Esophagus squamous epithelium (tissue), 5 donors: ENCODE measurements at regions not wholly inside any gene's neighbourhood (a gene's known extent, or its start where the extent isn't known, plus 50 kb on each side); places are given as distances from the start of the nearest gene placed in this dataset.

ENCODE experiments used
- DNase-seq: peaks from one replicate; lab custom pipeline; 2025; lab: John Stamatoyannopoulos, UW
- H3K27ac ChIP-seq, 4 donors: fragments of 200-600 bp; sonication (generic); one replicate each; pipeline ENCODE4 v1.5.1; 2016 to 2019; ENCODE audit warnings: mild to moderate bottlenecking in 1 of 4
- H3K27me3 ChIP-seq, 4 donors: fragments of 200-600 bp; sonication (generic); 1 replicate in 3 of 4; 2 replicates in 1 of 4; pipeline versions ENCODE4 v1.5.1 to v1.6.0; 2017 to 2021; ENCODE audit warnings: antibody characterized with exemption in 1 of 4
- H3K36me3 ChIP-seq, 3 donors: fragments of 200-600 bp; sonication (generic); one replicate each; pipeline ENCODE4 v1.5.1; 2016 to 2019
- H3K4me1 ChIP-seq, 3 donors: fragments of 200-600 bp; sonication (generic); one replicate each; pipeline ENCODE4 v1.5.1; 2017 to 2019
- H3K4me3 ChIP-seq, 4 donors: fragments of 200-600 bp; sonication (generic); 1 replicate in 3 of 4; 2 replicates in 1 of 4; pipeline ENCODE4 v1.5.1; 2016 to 2019; ENCODE audit warnings: mild to moderate bottlenecking in 2 of 4, moderate library complexity in 1 of 4
- H3K9me3 ChIP-seq, 3 donors: fragments of 200-600 bp; sonication (generic); one replicate each; pipeline ENCODE4 v1.5.1; 2016 to 2019
- CTCF ChIP-seq, 6 experiments: fragments of 450-650 bp in 4 of 6; fragments of 200-600 bp in 2 of 6; sonication (generic) in 2 of 6; IDR thresholded peaks; one replicate each; pipeline ENCODE4 v1.5.1; 2016 to 2019; ENCODE audit warnings: antibody characterized with exemption in 6 of 6, mild to moderate bottlenecking in 4 of 6, moderate library complexity in 4 of 6
- POLR2A ChIP-seq, 4 donors: fragments of 450-650 bp; IDR thresholded peaks; one replicate each; pipeline ENCODE4 v1.6.1; 2017; ENCODE audit warnings: antibody characterized with exemption in 4 of 4, mild to moderate bottlenecking in 4 of 4, moderate library complexity in 3 of 4
- WGBS, 2 donors: methylation state at CpG; one replicate each; pipeline ENCODE4 v1.1.5; 2018; 5-methylcytosine and 5-hydroxymethylcytosine counted together
- intact Hi-C: fragments of 100-400 bp; cut with DNase I; formaldehyde crosslinking; loops from one replicate; pipeline ENCODE4 v1.15.0; 2022
- donor health status: DM: yes; HTN: yes; CAD: no.

DNA sequence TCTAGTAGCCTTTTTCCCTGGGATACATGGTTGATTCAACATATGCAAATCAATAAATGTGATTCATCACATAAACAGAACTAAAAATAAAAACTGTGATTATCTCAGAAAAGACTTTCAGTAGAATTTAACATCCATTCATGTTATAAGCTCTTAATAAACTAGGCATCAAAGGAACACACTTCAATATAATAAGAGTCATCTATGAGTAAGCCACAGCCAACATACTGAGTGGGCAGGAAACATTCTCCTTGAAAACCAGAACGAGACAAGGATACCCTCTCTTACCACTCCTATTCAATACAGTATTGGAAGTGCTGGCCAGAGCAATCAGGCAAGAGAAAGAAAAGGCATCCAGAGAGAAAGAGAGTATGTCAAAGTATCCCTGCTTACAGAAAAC is 239.9 kb downstream of the ATPSCKMT start:
- 20 to 25% methylated on average over 1 of the region's 1 CpG for WGBS, 2 donors
- no peaks in the 10 kb centered on the region for H3K36me3 ChIP-seq

DNA sequence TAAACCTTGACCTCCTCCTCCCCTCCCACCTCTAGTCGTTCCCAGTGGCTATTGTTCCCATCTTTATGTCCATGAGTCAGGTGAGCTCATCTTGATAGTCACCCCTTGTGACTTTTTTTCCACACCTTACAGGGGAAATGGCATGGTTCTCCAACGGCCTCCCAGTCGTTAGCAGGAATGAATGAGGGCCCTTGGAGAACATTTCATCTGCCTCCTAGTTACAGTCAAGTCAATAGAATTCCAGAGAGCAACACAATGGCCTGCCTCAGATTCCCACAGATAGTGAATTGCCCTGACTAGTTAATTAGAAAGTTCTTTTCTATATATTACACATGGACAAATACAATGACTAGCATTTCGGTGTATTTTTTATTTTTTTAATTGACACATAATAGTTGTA is 262.6 kb downstream of the ATPSCKMT start:
- H3K4me3 ChIP-seq: no peak overlapping the region
- intact Hi-C loops: no loop called here
- TF ChIP-seq POLR2A (IDR thresholded peaks at IDR 0.05): no peak
- no peak for TF ChIP-seq CTCF (IDR thresholded peaks at IDR 0.05)
- no peaks in the 10 kb centered on the region for H3K9me3 ChIP-seq
- no peak for DNase-seq
- no peak overlapping the region for H3K27ac ChIP-seq
- 69 to 74% methylated on average over 3 to 4 of the region's 4 CpGs for WGBS, 2 donors
- no peaks in the 10 kb centered on the region for H3K36me3 ChIP-seq
- H3K4me1 ChIP-seq: no peaks in the 10 kb centered on the region
- H3K27me3 ChIP-seq: no peaks in the 10 kb centered on the region

More for the DNA sequence above, 239.9 kb downstream of the ATPSCKMT start:
- Histone ChIP-seq H3K27me3 (no peaks in the 10 kb centered on the region), H3K27ac (no peak overlapping the region), H3K4me3 (no peak overlapping the region), H3K4me1 (no peaks in the 10 kb centered on the region), H3K9me3 (no peaks in the 10 kb centered on the region)
- TF ChIP-seq POLR2A (IDR thresholded peaks at IDR 0.05) (no peak), CTCF (IDR thresholded peaks at IDR 0.05) (no peak)
- intact Hi-C loops: no loop called here
- no peak for DNase-seq

- no peak for DNase-seq
- H3K36me3 ChIP-seq: no peaks in the 10 kb centered on the region
- 27 to 31% methylated on average over 2 of the region's 2 CpGs for WGBS, 2 donors
- H3K27ac ChIP-seq: no peak overlapping the region
- no peak overlapping the region for H3K4me3 ChIP-seq
- TF ChIP-seq CTCF (IDR thresholded peaks at IDR 0.05) (no peak), POLR2A (IDR thresholded peaks at IDR 0.05) (no peak)
- intact Hi-C loops: no loop called here
- no peaks in the 10 kb centered on the region for H3K27me3 ChIP-seq
- H3K9me3 ChIP-seq: no peaks in the 10 kb centered on the region
- no peaks in the 10 kb centered on the region for H3K4me1 ChIP-seq
Observed at GRCh38 chr5:9977070-9977469, 272.6 kb downstream of the ATPSCKMT start.

DNA sequence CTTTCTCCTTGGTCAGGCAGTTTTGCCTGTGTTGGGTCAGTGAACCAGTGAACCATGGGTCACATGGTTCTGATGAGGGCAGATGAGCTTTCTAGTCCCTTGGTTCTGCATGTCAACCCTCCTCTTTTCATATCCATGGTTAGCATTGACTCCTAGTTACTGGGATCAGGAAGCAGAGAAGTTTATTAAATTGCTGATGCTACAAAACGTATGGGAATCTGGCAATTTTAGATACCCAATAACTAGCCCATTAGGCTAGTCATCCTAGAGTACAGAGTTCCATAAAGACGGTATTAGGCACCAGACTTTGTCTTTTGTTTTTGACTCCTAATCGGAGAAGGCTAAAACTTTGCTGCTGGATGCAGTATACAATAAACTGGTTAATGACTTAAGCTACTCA is 273.1 kb downstream of the ATPSCKMT start:
- Histone ChIP-seq H3K4me3 (no peak overlapping the region), H3K27me3 (no peaks in the 10 kb centered on the region), H3K9me3 (no peaks in the 10 kb centered on the region), H3K27ac (no peak overlapping the region), H3K36me3 (no peaks in the 10 kb centered on the region), H3K4me1 (no peaks in the 10 kb centered on the region)
- 55 to 65% methylated on average over 3 of the region's 3 CpGs for WGBS, 2 donors
- DNase-seq: no peak
- intact Hi-C loops: no loop called here
- TF ChIP-seq CTCF (IDR thresholded peaks at IDR 0.05): no peak
- no peak for TF ChIP-seq POLR2A (IDR thresholded peaks at IDR 0.05)

DNA sequence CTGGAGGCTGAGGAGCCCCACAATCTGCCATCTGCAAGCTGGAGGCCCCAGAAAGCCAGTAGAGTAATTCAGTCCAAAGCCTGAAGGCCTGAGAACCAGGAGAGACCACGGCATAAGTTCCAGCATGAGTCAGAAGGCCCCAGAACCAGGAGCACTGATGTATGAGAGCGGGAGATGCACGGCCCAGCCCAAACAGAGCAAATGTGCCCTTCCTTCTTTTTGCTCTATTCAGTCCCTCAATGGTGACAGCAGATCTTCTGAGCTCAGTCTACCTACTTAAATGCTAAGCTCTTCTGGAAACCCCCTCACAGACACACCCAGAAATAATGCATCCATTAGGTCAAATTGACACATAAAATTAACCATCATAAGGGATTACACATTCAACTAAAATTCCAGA is 277.6 kb downstream of the ATPSCKMT start:
- Histone ChIP-seq H3K27ac (no peak overlapping the region), H3K27me3 (no peaks in the 10 kb centered on the region), H3K9me3 (peaks cover 0 to 10% (median 0%) of the 10 kb centered on the region in 3 donors), H3K4me1 (no peaks in the 10 kb centered on the region), H3K36me3 (no peaks in the 10 kb centered on the region), H3K4me3 (no peak overlapping the region)
- DNase-seq: no peak
- 69 to 76% methylated on average over 3 of the region's 3 CpGs for WGBS, 2 donors
- TF ChIP-seq CTCF (IDR thresholded peaks at IDR 0.05) (no peak), POLR2A (IDR thresholded peaks at IDR 0.05) (no peak)
- intact Hi-C loops: no loop called here
